ENCODE measurements at regions not wholly inside any gene's neighbourhood (a gene's known extent, or its start where the extent isn't known, plus 50 kb on each side); places are given as distances from the start of the nearest gene placed in this dataset.
A peak's percentile ranks its signal among the peaks of the same experiment; 100 is the strongest.
"Not testable (repeated sequence)": the region's sequence is repeated elsewhere in the genome, so short reads cannot be mapped to it uniquely, and the experiment has no call there.

- no peak for DNase-seq (ENCODE audit: low read depth in 3 of 3, low spot score in 2 of 3)
Measured at GRCh38 chrX:136975684-136976470, 57.9 kb downstream of the GPR101 start.

GRCh38 chrX:136967966-136968365, 65.8 kb downstream of the GPR101 start:
- no peak for DNase-seq (ENCODE audit: low read depth in 3 of 3, low spot score in 2 of 3)

GRCh38 chrX:136963973-136964372, 69.8 kb downstream of the GPR101 start:
- no peak for DNase-seq (ENCODE audit: low read depth in 3 of 3, low spot score in 2 of 3)

GRCh38 chrX:136961594-136962135, 72.1 kb downstream of the GPR101 start:
- no peak for DNase-seq (ENCODE audit: low read depth in 3 of 3, low spot score in 2 of 3)

GRCh38 chrX:136954930-136955329, 74.4 kb upstream of the RBMX start:
- no peak for DNase-seq (ENCODE audit: low read depth in 3 of 3, low spot score in 2 of 3)

GRCh38 chrX:136953867-136954787, 73.6 kb upstream of the RBMX start:
- peak in 1 of 3 donors; percentile 16 for DNase-seq (ENCODE audit: low read depth in 3 of 3, low spot score in 2 of 3)

- DNase-seq (ENCODE audit: low read depth in 3 of 3, low spot score in 2 of 3) = no peak
Measured at GRCh38 chrX:136950211-136950610, 69.7 kb upstream of the RBMX start.

GRCh38 chrX:136941396-136942337, 61.1 kb upstream of the RBMX start:
- no peak for DNase-seq (ENCODE audit: low read depth in 3 of 3, low spot score in 2 of 3)

GRCh38 chrX:136936183-136936549, 55.6 kb upstream of the RBMX start:
- DNase-seq (ENCODE audit: low read depth in 3 of 3, low spot score in 2 of 3) = no peak

GRCh38 chrX:136935533-136936182, 55.1 kb upstream of the RBMX start:
- DNase-seq (ENCODE audit: low read depth in 3 of 3, low spot score in 2 of 3) = not testable (repeated sequence)

- DNase-seq (ENCODE audit: low read depth in 3 of 3, low spot score in 2 of 3) = not testable (repeated sequence)
Measured at GRCh38 chrX:136934652-136935051, 54.1 kb upstream of the RBMX start.

GRCh38 chrX:136933611-136934145, 53.2 kb upstream of the RBMX start:
- no peak for DNase-seq (ENCODE audit: low read depth in 3 of 3, low spot score in 2 of 3)

- no peak for DNase-seq (ENCODE audit: low read depth in 3 of 3, low spot score in 2 of 3)
Measured at GRCh38 chrX:136931661-136932060, 51.1 kb upstream of the RBMX start.
